ENCODE measurements at regions not wholly inside any gene's neighbourhood (a gene's known extent, or its start where the extent isn't known, plus 50 kb on each side); places are given as distances from the start of the nearest gene placed in this dataset.
"Not testable (repeated sequence)": the region's sequence is repeated elsewhere in the genome, so short reads cannot be mapped to it uniquely, and the experiment has no call there.

DNA sequence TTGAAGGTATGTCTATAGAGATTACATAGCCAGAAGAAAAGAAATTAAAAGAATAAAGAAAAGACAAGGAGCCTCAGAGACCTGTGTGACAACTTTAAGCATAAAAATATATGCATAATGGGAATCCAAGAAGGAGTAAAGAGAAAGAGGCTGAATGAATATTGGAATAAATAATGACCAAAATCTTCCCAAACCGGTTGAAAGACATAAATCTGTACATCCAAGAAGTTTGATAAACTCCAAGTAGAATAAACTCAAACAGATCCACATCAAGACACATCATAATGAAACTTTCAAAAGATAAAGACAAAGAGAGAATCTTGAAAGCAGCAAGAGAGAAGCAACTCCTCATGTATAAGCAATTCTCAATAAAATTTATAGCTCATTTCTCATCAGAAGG is 132.4 kb upstream of the ZNF516 start:
- no peak for DNase-seq

DNA sequence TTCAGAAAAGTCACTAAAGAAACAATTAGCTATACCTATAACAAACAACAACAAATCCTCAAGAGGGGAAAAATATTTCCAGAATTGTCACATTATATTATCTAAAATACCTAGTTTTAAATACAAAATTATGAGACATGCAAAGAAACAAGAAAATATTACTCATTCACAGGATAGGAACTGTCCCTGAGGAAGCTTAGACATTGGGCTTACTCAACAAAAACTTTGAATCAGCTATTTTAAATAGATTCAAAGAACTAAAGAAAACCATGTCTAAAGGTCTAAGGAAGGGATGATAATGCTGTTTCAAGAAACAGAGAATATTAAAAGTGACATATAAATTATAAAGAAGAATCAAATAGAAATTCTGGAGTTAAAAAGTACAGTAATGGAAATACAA is 131.9 kb upstream of the ZNF516 start:
- DNase-seq = no peak

GRCh38 chr18:76622651-76623050 is 127.6 kb upstream of the ZNF516 start:
- no peak for DNase-seq

- DNase-seq = no peak
Measured at GRCh38 chr18:76621782-76622495, 126.9 kb upstream of the ZNF516 start.

- DNase-seq = no peak
Measured at GRCh38 chr18:76621226-76621625, 126.2 kb upstream of the ZNF516 start.

- DNase-seq = peak; percentile 42
Measured at GRCh38 chr18:76620321-76621170, 125.5 kb upstream of the ZNF516 start.

- no peak for DNase-seq
Measured at GRCh38 chr18:76619621-76620315, 124.7 kb upstream of the ZNF516 start.

- no peak for DNase-seq
Measured at GRCh38 chr18:76619261-76619620, 124.2 kb upstream of the ZNF516 start.

GRCh38 chr18:76618721-76619120 is 123.7 kb upstream of the ZNF516 start:
- DNase-seq = no peak

- DNase-seq = no peak
Measured at GRCh38 chr18:76616373-76616772, 121.3 kb upstream of the ZNF516 start.

GRCh38 chr18:76615065-76615733 is 120.2 kb upstream of the ZNF516 start:
- no peak for DNase-seq

DNA sequence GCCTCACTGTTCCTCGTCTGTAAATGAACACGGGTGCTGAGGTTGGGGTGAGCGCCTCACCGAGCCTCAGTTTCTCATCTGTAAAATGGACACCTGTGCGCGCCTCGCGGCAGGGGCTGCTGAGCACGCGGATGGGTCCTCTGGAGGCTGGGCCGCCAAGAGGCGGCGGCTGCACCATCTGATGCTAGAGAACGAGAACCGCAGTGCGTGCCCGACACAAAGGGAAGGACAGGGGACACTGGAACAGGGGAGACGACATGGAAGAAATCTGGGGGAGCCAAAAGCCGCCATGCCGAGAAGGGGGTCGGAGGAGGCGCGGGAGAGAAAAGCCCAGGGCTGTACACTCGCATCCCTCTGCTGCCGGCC is 118.7 kb upstream of the ZNF516 start:
- DNase-seq = no peak

DNA sequence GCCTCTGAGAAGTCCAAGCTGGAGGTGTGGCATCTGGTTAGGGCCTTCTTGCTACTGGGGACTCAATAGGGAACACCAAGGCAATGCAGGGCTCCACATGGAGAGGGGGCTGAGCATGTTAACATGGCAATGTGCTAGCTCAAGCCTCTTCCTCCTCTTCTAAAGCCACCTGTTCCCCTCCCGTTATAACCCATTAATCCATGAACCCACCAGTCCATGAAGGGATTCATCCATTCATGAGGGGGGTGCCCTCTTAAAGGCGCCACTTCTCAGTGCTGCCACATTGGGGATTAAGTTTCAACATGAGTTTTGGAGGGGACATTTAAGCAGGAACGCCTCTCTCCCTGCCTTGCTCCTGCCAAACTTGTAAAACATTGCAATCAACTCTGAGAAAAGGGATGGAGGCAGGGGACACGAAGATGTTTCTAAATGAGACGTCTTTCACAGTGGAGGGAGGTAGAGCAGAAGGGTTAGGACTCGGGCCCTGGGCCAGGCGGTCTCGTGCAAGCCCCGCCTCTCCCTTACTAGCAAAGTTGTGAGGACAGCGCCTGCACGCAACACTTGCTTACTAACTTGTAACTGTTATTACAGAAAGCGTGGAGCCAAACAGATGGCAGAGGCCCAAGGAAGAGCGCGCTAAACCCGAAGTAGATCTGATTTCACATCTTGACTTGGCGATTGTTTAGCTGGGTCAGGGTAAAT is 118.2 kb upstream of the ZNF516 start:
- no peak for DNase-seq

DNA sequence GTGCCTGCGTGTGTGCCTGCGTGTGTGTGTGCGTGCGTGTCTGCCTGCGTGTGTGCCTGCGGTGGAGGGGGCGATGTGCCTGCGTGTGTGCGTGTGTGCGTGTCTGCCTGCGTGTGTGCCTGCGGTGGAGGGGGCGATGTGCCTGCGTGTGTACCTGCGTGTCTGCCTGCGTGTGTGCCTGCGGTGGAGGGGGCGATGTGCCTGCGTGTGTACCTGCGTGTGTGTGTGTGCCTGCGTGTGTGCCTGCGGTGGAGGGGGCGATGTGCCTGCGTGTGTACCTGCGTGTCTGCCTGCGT is 116.7 kb upstream of the ZNF516 start:
- not testable (repeated sequence) for DNase-seq

DNA sequence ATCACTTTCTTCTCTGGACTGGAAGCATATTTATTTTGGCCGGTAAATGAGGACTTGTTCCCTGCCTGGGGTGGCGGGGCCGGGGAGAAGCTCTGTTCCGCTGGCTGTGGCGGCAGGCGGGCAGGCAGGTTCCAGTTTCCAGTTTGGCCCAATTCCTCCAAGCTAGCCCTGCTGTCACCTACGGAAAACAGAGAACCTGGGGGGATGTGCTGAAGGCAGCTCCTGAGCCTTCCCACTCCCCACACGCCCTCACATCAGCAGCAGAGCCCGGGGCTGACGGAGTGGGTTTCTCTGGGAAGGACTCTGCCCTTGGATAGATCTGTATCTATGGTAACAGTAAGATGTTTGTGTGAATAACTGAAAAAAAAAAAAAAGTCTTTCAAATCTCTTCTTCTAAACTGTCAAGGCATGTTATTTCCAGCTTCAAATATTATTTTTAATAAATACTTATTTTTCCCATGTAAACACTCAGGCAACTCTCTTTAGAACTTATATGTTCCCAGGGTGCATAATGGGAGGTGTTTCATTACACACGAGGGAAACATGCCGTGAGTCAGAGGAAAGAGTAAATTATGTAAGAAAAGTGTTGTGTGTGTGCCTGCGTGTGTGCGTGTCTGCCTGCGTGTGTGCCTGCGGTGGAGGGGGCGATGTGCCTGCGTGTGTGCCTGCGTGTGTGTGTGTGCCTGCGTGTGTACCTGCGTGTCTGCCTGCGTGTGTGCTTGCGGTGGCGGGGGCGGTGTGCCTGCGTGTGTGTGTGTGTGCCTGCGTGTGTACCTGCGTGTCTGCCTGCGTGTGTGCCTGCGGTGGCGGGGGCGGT is 116.1 kb upstream of the ZNF516 start:
- DNase-seq = no peak

- DNase-seq = no peak
Measured at GRCh38 chr18:76610012-76610411, 115.0 kb upstream of the ZNF516 start.

DNA sequence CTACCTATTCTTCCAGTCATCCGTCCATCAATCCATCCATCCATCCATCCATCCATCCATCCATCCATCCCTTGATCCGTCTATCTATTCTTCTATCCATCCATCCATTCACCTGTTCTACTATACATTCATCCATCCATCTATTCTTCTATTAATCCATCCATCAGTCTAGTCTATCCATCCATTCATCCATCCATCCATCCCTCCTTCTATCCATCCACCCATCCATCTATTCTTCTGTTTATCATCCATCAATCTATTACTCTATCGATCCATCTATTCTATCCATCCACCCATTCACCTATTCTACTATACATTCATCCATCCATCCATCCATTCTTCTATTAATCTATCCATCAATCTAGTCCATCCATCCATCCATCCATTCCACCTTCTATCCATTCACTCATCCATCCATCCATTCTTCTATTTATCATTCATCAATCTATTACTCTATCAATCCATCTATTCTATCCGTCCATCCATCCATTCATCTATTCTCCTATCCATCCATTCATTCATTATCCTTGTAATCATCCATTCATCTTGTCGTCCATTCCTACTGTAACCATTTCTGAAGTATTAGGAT is 110.4 kb upstream of the ZNF516 start:
- DNase-seq = no peak

DNA sequence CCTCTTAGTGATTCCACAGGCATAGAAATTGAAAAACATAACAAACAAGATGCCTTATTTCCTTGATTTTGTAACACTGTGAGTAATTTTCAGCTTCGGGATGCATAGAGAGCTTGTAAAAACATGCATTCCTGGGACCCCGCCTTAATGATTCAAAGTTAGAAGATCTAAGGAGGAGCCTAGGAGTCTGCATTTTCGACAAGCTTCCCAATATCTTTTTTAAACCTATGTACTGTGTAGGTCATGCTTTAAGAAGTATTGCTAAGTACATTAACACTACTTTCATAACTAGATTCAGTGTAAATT is 109.8 kb upstream of the ZNF516 start:
- no peak for DNase-seq

DNA sequence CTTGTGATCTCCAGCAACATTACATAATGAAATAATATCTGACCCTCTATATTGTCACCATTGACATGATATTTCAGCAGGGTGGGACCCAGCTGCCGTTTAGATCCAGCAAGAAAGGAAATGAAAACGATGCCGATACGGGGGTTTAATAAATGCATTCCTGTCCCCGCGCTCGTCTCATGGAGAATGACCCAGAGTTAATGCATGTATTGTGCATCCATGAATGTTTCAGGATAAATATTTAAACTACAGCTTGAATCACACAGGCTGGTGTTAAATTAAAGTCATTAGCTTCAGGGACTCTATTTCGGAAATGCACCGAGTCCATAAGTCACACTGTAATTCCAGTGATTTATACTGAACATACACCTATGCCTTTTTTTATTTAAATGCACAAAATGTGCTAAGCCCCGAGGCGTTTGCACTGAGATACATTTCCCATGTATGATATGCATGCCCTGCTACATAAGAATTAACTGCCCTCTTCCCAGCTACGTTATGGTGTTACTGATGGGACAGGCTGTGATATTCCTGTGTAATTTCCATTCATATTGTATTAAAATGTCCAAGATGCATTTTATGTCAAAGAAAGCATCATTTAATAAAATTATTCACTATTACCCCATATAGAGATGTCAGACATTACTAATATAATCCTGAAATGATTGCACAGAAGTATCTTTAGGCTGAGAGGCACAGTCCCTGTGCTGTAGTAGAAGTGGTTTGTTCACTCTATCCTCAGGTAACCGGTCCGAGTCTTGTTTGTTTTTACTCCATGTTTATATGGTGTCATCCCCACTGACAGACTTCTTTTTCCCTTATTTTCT is 109.3 kb upstream of the ZNF516 start:
- no peak for DNase-seq

GRCh38 chr18:76602191-76602590 is 107.1 kb upstream of the ZNF516 start:
- DNase-seq = no peak

- DNase-seq = not testable (repeated sequence)
Measured at GRCh38 chr18:76600076-76600475, 105.0 kb upstream of the ZNF516 start.
